Suprapubic skin (tissue), 4 donors: ENCODE measurements at regions not wholly inside any gene's neighbourhood (a gene's known extent, or its start where the extent isn't known, plus 50 kb on each side); places are given as distances from the start of the nearest gene placed in this dataset.

Experiments used
- DNase-seq, 2 donors: peaks; one replicate each; pipeline ENCODE4 v3.0.0-alpha.2; 2019; ENCODE audit warnings: low spot score in 2 of 2
- H3K27ac ChIP-seq: fragments of 200-600 bp; sonication (generic); one replicate; pipeline ENCODE4 v1.5.1; 2019
- H3K27me3 ChIP-seq: fragments of 200-600 bp; sonication (generic); one replicate; pipeline ENCODE4 v1.5.1; 2019
- H3K36me3 ChIP-seq: fragments of 200-600 bp; sonication (generic); one replicate; pipeline ENCODE4 v1.5.1; 2019
- H3K4me1 ChIP-seq: fragments of 200-600 bp; sonication (generic); one replicate; pipeline ENCODE4 v1.5.1; 2019
- H3K4me3 ChIP-seq: fragments of 200-600 bp; sonication (generic); one replicate; pipeline ENCODE4 v1.5.1; 2019; ENCODE audit warnings: mild to moderate bottlenecking
- H3K9me3 ChIP-seq: fragments of 200-600 bp; sonication (generic); one replicate; pipeline ENCODE4 v1.5.1; 2019
- CTCF ChIP-seq, 2 donors: fragments of 200-600 bp in 1 of 2; fragments of 450-650 bp in 1 of 2; sonication (generic) in 1 of 2; IDR thresholded peaks; one replicate each; pipeline ENCODE4 v1.5.1; 2016 to 2019; ENCODE audit warnings: antibody characterized with exemption in 2 of 2, mild to moderate bottlenecking in 1 of 2, moderate library complexity in 1 of 2
- EP300 ChIP-seq: sonication (generic); formaldehyde crosslinking; IDR thresholded peaks from one replicate; pipeline ENCODE4 v1.6.1; 2017; ENCODE audit warnings: antibody characterized with exemption
- POLR2A ChIP-seq, 2 donors: fragments of 450-650 bp; IDR thresholded peaks; one replicate each; pipeline ENCODE4 v1.6.1; 2017; ENCODE audit warnings: antibody characterized with exemption in 2 of 2, mild to moderate bottlenecking in 2 of 2, moderate library complexity in 2 of 2
- POLR2AphosphoS5 ChIP-seq, 3 donors: sonication (generic); formaldehyde crosslinking; IDR thresholded peaks; one replicate each; pipeline ENCODE4 v1.6.1; 2017; ENCODE audit warnings: antibody characterized with exemption in 3 of 3
- WGBS: methylation state at CpG from one replicate; pipeline ENCODE4 v1.1.5; 2018; 5-methylcytosine and 5-hydroxymethylcytosine counted together

GRCh38 chr20:52439375-52439774, 247.8 kb upstream of the ZFP64 start:
- no peak overlapping the region for H3K4me3 ChIP-seq
- no peaks in the 10 kb centered on the region for H3K36me3 ChIP-seq
- WGBS, result 80% methylated on average over 4 of the region's 4 CpGs
- H3K9me3 ChIP-seq, result no peaks in the 10 kb centered on the region
- no peak for TF ChIP-seq POLR2AphosphoS5 (IDR thresholded peaks at IDR 0.05)
- no peak for TF ChIP-seq EP300
- TF ChIP-seq CTCF (IDR thresholded peaks at IDR 0.05), result no peak
- TF ChIP-seq POLR2A (IDR thresholded peaks at IDR 0.05), result no peak
- no peak for DNase-seq
- H3K27me3 ChIP-seq, result no peaks in the 10 kb centered on the region
- no peaks in the 10 kb centered on the region for H3K4me1 ChIP-seq
- H3K27ac ChIP-seq, result no peak overlapping the region

- Histone ChIP-seq H3K27ac (no peak overlapping the region), H3K36me3 (no peaks in the 10 kb centered on the region), H3K4me3 (no peak overlapping the region), H3K4me1 (no peaks in the 10 kb centered on the region), H3K27me3 (no peaks in the 10 kb centered on the region), H3K9me3 (no peaks in the 10 kb centered on the region)
- no peak for DNase-seq
- no peak for TF ChIP-seq EP300
- TF ChIP-seq POLR2A (IDR thresholded peaks at IDR 0.05), result no peak
- no peak for TF ChIP-seq POLR2AphosphoS5 (IDR thresholded peaks at IDR 0.05)
- no peak for TF ChIP-seq CTCF (IDR thresholded peaks at IDR 0.05)
- WGBS, result 66% methylated on average over 8 of the region's 8 CpGs
Observed at GRCh38 chr20:52438326-52438963, 246.9 kb upstream of the ZFP64 start.

GRCh38 chr20:52434453-52434852, 242.9 kb upstream of the ZFP64 start:
- Histone ChIP-seq H3K36me3 (no peaks in the 10 kb centered on the region), H3K27ac (no peak overlapping the region), H3K4me3 (no peak overlapping the region), H3K27me3 (no peaks in the 10 kb centered on the region), H3K4me1 (no peaks in the 10 kb centered on the region), H3K9me3 (no peaks in the 10 kb centered on the region)
- no peak for DNase-seq
- TF ChIP-seq POLR2AphosphoS5 (IDR thresholded peaks at IDR 0.05) (no peak), CTCF (IDR thresholded peaks at IDR 0.05) (no peak), POLR2A (IDR thresholded peaks at IDR 0.05) (no peak), EP300 (no peak)
- WGBS, result 96% methylated on average over 5 of the region's 5 CpGs

GRCh38 chr20:52434041-52434425, 242.5 kb upstream of the ZFP64 start:
- 89% methylated on average over 2 of the region's 2 CpGs for WGBS
- Histone ChIP-seq H3K4me3 (no peak overlapping the region), H3K27me3 (no peaks in the 10 kb centered on the region), H3K27ac (no peak overlapping the region), H3K4me1 (no peaks in the 10 kb centered on the region), H3K36me3 (no peaks in the 10 kb centered on the region), H3K9me3 (no peaks in the 10 kb centered on the region)
- no peak for DNase-seq
- TF ChIP-seq POLR2AphosphoS5 (IDR thresholded peaks at IDR 0.05) (no peak), POLR2A (IDR thresholded peaks at IDR 0.05) (no peak), EP300 (no peak), CTCF (IDR thresholded peaks at IDR 0.05) (no peak)

- Histone ChIP-seq H3K4me1 (no peaks in the 10 kb centered on the region), H3K4me3 (no peak overlapping the region), H3K27me3 (no peaks in the 10 kb centered on the region), H3K27ac (no peak overlapping the region), H3K36me3 (no peaks in the 10 kb centered on the region), H3K9me3 (no peaks in the 10 kb centered on the region)
- no peak for DNase-seq
- TF ChIP-seq POLR2A (IDR thresholded peaks at IDR 0.05), result no peak
- no peak for TF ChIP-seq POLR2AphosphoS5 (IDR thresholded peaks at IDR 0.05)
- TF ChIP-seq CTCF (IDR thresholded peaks at IDR 0.05), result no peak
- TF ChIP-seq EP300, result no peak
- 83% methylated on average over 2 of the region's 2 CpGs for whole genome bisulfite sequencing
Observed at GRCh38 chr20:52433326-52434040, 241.9 kb upstream of the ZFP64 start.
